Activated naive CD4-positive, alpha-beta T cell treated with anti-CD3 and anti-CD28 coated beads, Interleukin-2, amount 50 U/mL, for 24 hours (primary cell): ENCODE measurements at regions not wholly inside any gene's neighbourhood (a gene's known extent, or its start where the extent isn't known, plus 50 kb on each side); places are given as distances from the start of the nearest gene placed in this dataset.

Experiments used
- H3K27ac Mint-ChIP-seq: one replicate; pipeline ENCODE4 v1.8.0; 2021; ENCODE audit warnings: mild to moderate bottlenecking, mixed read lengths
- H3K27me3 Mint-ChIP-seq: one replicate; pipeline ENCODE4 v1.8.0; 2021; ENCODE audit warnings: mixed read lengths
- H3K36me3 Mint-ChIP-seq: one replicate; pipeline ENCODE4 v1.8.0; 2021; ENCODE audit warnings: mixed read lengths
- H3K4me1 Mint-ChIP-seq: one replicate; pipeline ENCODE4 v1.8.0; 2021; ENCODE audit warnings: mixed read lengths
- H3K4me3 Mint-ChIP-seq: one replicate; pipeline ENCODE4 v1.8.0; 2021; ENCODE audit warnings: mild to moderate bottlenecking, mixed read lengths
- H3K9me3 Mint-ChIP-seq: one replicate; pipeline ENCODE4 v1.8.0; 2021; ENCODE audit warnings: mixed read lengths

- no peak overlapping the region for H3K27ac Mint-ChIP-seq
- peaks cover 4% of the 10 kb centered on the region for H3K27me3 Mint-ChIP-seq
These were observed 59.2 kb downstream of the EMX2 start for GRCh38 chr10:117601716-117602115.

GRCh38 chr10:117603081-117603480, 60.5 kb downstream of the EMX2 start:
- H3K27ac Mint-ChIP-seq = no peak overlapping the region
- H3K27me3 Mint-ChIP-seq = peaks cover 4% of the 10 kb centered on the region
- no peaks in the 10 kb centered on the region for H3K4me1 Mint-ChIP-seq
- no peaks in the 10 kb centered on the region for H3K36me3 Mint-ChIP-seq
- no peaks in the 10 kb centered on the region for H3K9me3 Mint-ChIP-seq
- no peak overlapping the region for H3K4me3 Mint-ChIP-seq

More at GRCh38 chr10:117601716-117602115, 59.2 kb downstream of the EMX2 start:
- no peaks in the 10 kb centered on the region for H3K4me1 Mint-ChIP-seq
- H3K36me3 Mint-ChIP-seq = no peaks in the 10 kb centered on the region
- no peaks in the 10 kb centered on the region for H3K9me3 Mint-ChIP-seq
- H3K4me3 Mint-ChIP-seq = no peak overlapping the region

GRCh38 chr10:117603726-117604125, 61.2 kb downstream of the EMX2 start:
- H3K27ac Mint-ChIP-seq = no peak overlapping the region
- H3K4me1 Mint-ChIP-seq = no peaks in the 10 kb centered on the region
- H3K27me3 Mint-ChIP-seq = peaks cover 4% of the 10 kb centered on the region
- H3K36me3 Mint-ChIP-seq = no peaks in the 10 kb centered on the region
- H3K4me3 Mint-ChIP-seq = no peak overlapping the region
- no peaks in the 10 kb centered on the region for H3K9me3 Mint-ChIP-seq

GRCh38 chr10:117609095-117609795, 66.7 kb downstream of the EMX2 start:
- Mint-ChIP-seq H3K4me1 (no peaks in the 10 kb centered on the region), H3K9me3 (no peaks in the 10 kb centered on the region), H3K27me3 (peaks cover 9% of the 10 kb centered on the region), H3K36me3 (no peaks in the 10 kb centered on the region), H3K4me3 (no peak overlapping the region), H3K27ac (no peak overlapping the region)

GRCh38 chr10:117609796-117610170, 67.2 kb downstream of the EMX2 start:
- Mint-ChIP-seq H3K27me3 (peaks cover 9% of the 10 kb centered on the region), H3K36me3 (no peaks in the 10 kb centered on the region), H3K27ac (no peak overlapping the region), H3K4me3 (no peak overlapping the region), H3K4me1 (no peaks in the 10 kb centered on the region), H3K9me3 (no peaks in the 10 kb centered on the region)

GRCh38 chr10:117610321-117610720, 67.8 kb downstream of the EMX2 start:
- Mint-ChIP-seq H3K4me1 (no peaks in the 10 kb centered on the region), H3K4me3 (no peak overlapping the region), H3K36me3 (no peaks in the 10 kb centered on the region)

GRCh38 chr10:117612113-117612512, 69.6 kb downstream of the EMX2 start:
- peaks cover 7% of the 10 kb centered on the region for H3K4me1 Mint-ChIP-seq
- peaks cover 8% of the 10 kb centered on the region for H3K27me3 Mint-ChIP-seq
- no peak overlapping the region for H3K27ac Mint-ChIP-seq
- no peak overlapping the region for H3K4me3 Mint-ChIP-seq
- H3K9me3 Mint-ChIP-seq = no peaks in the 10 kb centered on the region
- H3K36me3 Mint-ChIP-seq = no peaks in the 10 kb centered on the region

More at GRCh38 chr10:117610321-117610720, 67.8 kb downstream of the EMX2 start:
- H3K27me3 Mint-ChIP-seq = peaks cover 9% of the 10 kb centered on the region
- no peak overlapping the region for H3K27ac Mint-ChIP-seq
- H3K9me3 Mint-ChIP-seq = no peaks in the 10 kb centered on the region

- peaks cover 7% of the 10 kb centered on the region for H3K4me1 Mint-ChIP-seq
- H3K27me3 Mint-ChIP-seq = peaks cover 8% of the 10 kb centered on the region
- no peak overlapping the region for H3K4me3 Mint-ChIP-seq
- no peaks in the 10 kb centered on the region for H3K9me3 Mint-ChIP-seq
- H3K36me3 Mint-ChIP-seq = no peaks in the 10 kb centered on the region
- no peak overlapping the region for H3K27ac Mint-ChIP-seq
These were observed 73.1 kb downstream of the EMX2 start for GRCh38 chr10:117615649-117616048.

GRCh38 chr10:117616179-117616578, 73.6 kb downstream of the EMX2 start:
- Mint-ChIP-seq H3K36me3 (no peaks in the 10 kb centered on the region), H3K27ac (no peak overlapping the region), H3K4me3 (no peak overlapping the region), H3K4me1 (peaks cover 7% of the 10 kb centered on the region), H3K9me3 (no peaks in the 10 kb centered on the region), H3K27me3 (peaks cover 8% of the 10 kb centered on the region)

- no peak overlapping the region for H3K27ac Mint-ChIP-seq
- H3K36me3 Mint-ChIP-seq = no peaks in the 10 kb centered on the region
- H3K27me3 Mint-ChIP-seq = peaks cover 12% of the 10 kb centered on the region
These were observed 74.5 kb downstream of the EMX2 start for GRCh38 chr10:117617086-117617485.

GRCh38 chr10:117617659-117618058, 75.1 kb downstream of the EMX2 start:
- Mint-ChIP-seq H3K36me3 (no peaks in the 10 kb centered on the region), H3K27ac (no peak overlapping the region), H3K9me3 (no peaks in the 10 kb centered on the region), H3K4me3 (no peak overlapping the region), H3K4me1 (peaks cover 7% of the 10 kb centered on the region), H3K27me3 (peaks cover 11% of the 10 kb centered on the region)

More at GRCh38 chr10:117617086-117617485, 74.5 kb downstream of the EMX2 start:
- peaks cover 7% of the 10 kb centered on the region for H3K4me1 Mint-ChIP-seq
- H3K9me3 Mint-ChIP-seq = no peaks in the 10 kb centered on the region
- no peak overlapping the region for H3K4me3 Mint-ChIP-seq

- H3K9me3 Mint-ChIP-seq = no peaks in the 10 kb centered on the region
- H3K4me1 Mint-ChIP-seq = peaks cover 7% of the 10 kb centered on the region
- H3K27me3 Mint-ChIP-seq = peaks cover 9% of the 10 kb centered on the region
- H3K27ac Mint-ChIP-seq = no peak overlapping the region
- H3K36me3 Mint-ChIP-seq = no peaks in the 10 kb centered on the region
- no peak overlapping the region for H3K4me3 Mint-ChIP-seq
These were observed 76.7 kb downstream of the EMX2 start for GRCh38 chr10:117619223-117619622.

- H3K27ac Mint-ChIP-seq = no peak overlapping the region
- no peaks in the 10 kb centered on the region for H3K36me3 Mint-ChIP-seq
- H3K9me3 Mint-ChIP-seq = no peaks in the 10 kb centered on the region
- peaks cover 9% of the 10 kb centered on the region for H3K27me3 Mint-ChIP-seq
- no peak overlapping the region for H3K4me3 Mint-ChIP-seq
- H3K4me1 Mint-ChIP-seq = peaks cover 7% of the 10 kb centered on the region
These were observed 77.3 kb downstream of the EMX2 start for GRCh38 chr10:117619707-117620405.

GRCh38 chr10:117621196-117621595, 78.7 kb downstream of the EMX2 start:
- Mint-ChIP-seq H3K4me1 (peaks cover 2% of the 10 kb centered on the region), H3K36me3 (no peaks in the 10 kb centered on the region), H3K27me3 (peaks cover 9% of the 10 kb centered on the region), H3K4me3 (no peak overlapping the region), H3K9me3 (no peaks in the 10 kb centered on the region), H3K27ac (no peak overlapping the region)

- H3K4me3 Mint-ChIP-seq = no peak overlapping the region
- peaks cover 9% of the 10 kb centered on the region for H3K27me3 Mint-ChIP-seq
- no peaks in the 10 kb centered on the region for H3K4me1 Mint-ChIP-seq
- H3K27ac Mint-ChIP-seq = no peak overlapping the region
- H3K9me3 Mint-ChIP-seq = no peaks in the 10 kb centered on the region
- H3K36me3 Mint-ChIP-seq = no peaks in the 10 kb centered on the region
These were observed 79.4 kb downstream of the EMX2 start for GRCh38 chr10:117621795-117622420.
